DMS 273 (cell line): ENCODE measurements at regions not wholly inside any gene's neighbourhood (a gene's known extent, or its start where the extent isn't known, plus 50 kb on each side); places are given as distances from the start of the nearest gene placed in this dataset.
"Not testable (repeated sequence)": the region's sequence is repeated elsewhere in the genome, so short reads cannot be mapped to it uniquely, and the experiment has no call there.

Experiments
- DNase-seq: peaks from one replicate; lab custom pipeline; 2025; ENCODE audit not compliant: unreplicated experiment; lab: John Stamatoyannopoulos, UW

GRCh38 chr10:32217216-32217615 is 129.7 kb downstream of the EPC1 start:
- DNase-seq: peak; percentile 14

GRCh38 chr10:32213838-32214237 is 133.1 kb downstream of the EPC1 start:
- DNase-seq: not testable (repeated sequence)

- no peak for DNase-seq
These were observed 136.0 kb downstream of the EPC1 start for GRCh38 chr10:32211046-32211363.

- DNase-seq: peak; percentile 64
These were observed 136.5 kb downstream of the EPC1 start for GRCh38 chr10:32210306-32211045.

GRCh38 chr10:32208005-32208404 is 139.0 kb downstream of the EPC1 start:
- not testable (repeated sequence) for DNase-seq

GRCh38 chr10:32207544-32207943 is 139.4 kb downstream of the EPC1 start:
- peak; percentile 51 for DNase-seq

- no peak for DNase-seq
These were observed 141.3 kb downstream of the EPC1 start for GRCh38 chr10:32205670-32206069.

- no peak for DNase-seq
These were observed 142.4 kb downstream of the EPC1 start for GRCh38 chr10:32204606-32205005.

GRCh38 chr10:32199714-32200394 is 143.6 kb upstream of the KIF5B start:
- no peak for DNase-seq

- no peak for DNase-seq
These were observed 141.2 kb upstream of the KIF5B start for GRCh38 chr10:32197423-32197822.

- peak; percentile 46 for DNase-seq
These were observed 134.8 kb upstream of the KIF5B start for GRCh38 chr10:32190890-32191491.

- DNase-seq: peak; percentile 8
These were observed 133.3 kb upstream of the KIF5B start for GRCh38 chr10:32189400-32190084.

- DNase-seq: not testable (repeated sequence)
These were observed 132.4 kb upstream of the KIF5B start for GRCh38 chr10:32188601-32189000.

- no peak for DNase-seq
These were observed 131.5 kb upstream of the KIF5B start for GRCh38 chr10:32187686-32188085.

- DNase-seq: not testable (repeated sequence)
These were observed 127.4 kb upstream of the KIF5B start for GRCh38 chr10:32183652-32184051.

GRCh38 chr10:32182476-32182875 is 126.3 kb upstream of the KIF5B start:
- DNase-seq: no peak

- DNase-seq: no peak
These were observed 124.4 kb upstream of the KIF5B start for GRCh38 chr10:32180390-32181280.

GRCh38 chr10:32179836-32180235 is 123.6 kb upstream of the KIF5B start:
- DNase-seq: no peak

GRCh38 chr10:32177594-32177993 is 121.4 kb upstream of the KIF5B start:
- DNase-seq: not testable (repeated sequence)

GRCh38 chr10:32175629-32176028 is 119.4 kb upstream of the KIF5B start:
- no peak for DNase-seq
